GM18502 (cell line): ENCODE measurements at regions not wholly inside any gene's neighbourhood (a gene's known extent, or its start where the extent isn't known, plus 50 kb on each side); places are given as distances from the start of the nearest gene placed in this dataset.

Experiments used
- ATAC-seq: cut with Tn5 transposase; IDR thresholded peaks from one replicate; pipeline ENCODE4 v1.9.1; 2021; ENCODE audit warnings: mild to moderate bottlenecking; ENCODE audit not compliant: unreplicated experiment, poor library complexity

- no peak for ATAC-seq
These were observed 744.6 kb upstream of the POU3F3 start for GRCh38 chr2:104109356-104109755.

- ATAC-seq = no peak
These were observed 735.0 kb upstream of the POU3F3 start for GRCh38 chr2:104118889-104119288.

- no peak for ATAC-seq
These were observed 733.7 kb upstream of the POU3F3 start for GRCh38 chr2:104120171-104120570.

- no peak for ATAC-seq
These were observed 728.8 kb upstream of the POU3F3 start for GRCh38 chr2:104125096-104125495.

- no peak for ATAC-seq
These were observed 726.7 kb upstream of the POU3F3 start for GRCh38 chr2:104127049-104127770.

GRCh38 chr2:104140361-104140760, 713.6 kb upstream of the POU3F3 start:
- no peak for ATAC-seq

- ATAC-seq = no peak
These were observed 695.7 kb upstream of the POU3F3 start for GRCh38 chr2:104158191-104158590.

GRCh38 chr2:104163611-104164130, 690.2 kb upstream of the POU3F3 start:
- ATAC-seq = no peak

- no peak for ATAC-seq
These were observed 689.1 kb upstream of the POU3F3 start for GRCh38 chr2:104164721-104165252.

GRCh38 chr2:104177179-104177578, 676.7 kb upstream of the POU3F3 start:
- no peak for ATAC-seq

- no peak for ATAC-seq
These were observed 674.3 kb upstream of the POU3F3 start for GRCh38 chr2:104179644-104180043.

GRCh38 chr2:104200533-104201168, 653.3 kb upstream of the POU3F3 start:
- no peak for ATAC-seq

- ATAC-seq = no peak
These were observed 640.2 kb upstream of the POU3F3 start for GRCh38 chr2:104213758-104214157.

- no peak for ATAC-seq
These were observed 638.4 kb upstream of the POU3F3 start for GRCh38 chr2:104215269-104216161.

- no peak for ATAC-seq
These were observed 620.3 kb upstream of the POU3F3 start for GRCh38 chr2:104233591-104233990.

- no peak for ATAC-seq
These were observed 617.4 kb upstream of the POU3F3 start for GRCh38 chr2:104236491-104236890.

- no peak for ATAC-seq
These were observed 612.9 kb upstream of the POU3F3 start for GRCh38 chr2:104240984-104241383.

GRCh38 chr2:104249629-104250028, 604.3 kb upstream of the POU3F3 start:
- ATAC-seq = no peak

- no peak for ATAC-seq
These were observed 603.3 kb upstream of the POU3F3 start for GRCh38 chr2:104250635-104251034.

- ATAC-seq = no peak
These were observed 599.9 kb upstream of the POU3F3 start for GRCh38 chr2:104254017-104254416.

GRCh38 chr2:104262714-104263113, 591.2 kb upstream of the POU3F3 start:
- ATAC-seq = no peak
